Suprapubic skin (tissue), 4 donors: ENCODE measurements at regions not wholly inside any gene's neighbourhood (a gene's known extent, or its start where the extent isn't known, plus 50 kb on each side); places are given as distances from the start of the nearest gene placed in this dataset.

ENCODE experiments used
- DNase-seq, 2 donors: peaks; one replicate each; pipeline ENCODE4 v3.0.0-alpha.2; 2019; ENCODE audit warnings: low spot score in 2 of 2
- H3K27ac ChIP-seq: fragments of 200-600 bp; sonication (generic); one replicate; pipeline ENCODE4 v1.5.1; 2019
- H3K27me3 ChIP-seq: fragments of 200-600 bp; sonication (generic); one replicate; pipeline ENCODE4 v1.5.1; 2019
- H3K36me3 ChIP-seq: fragments of 200-600 bp; sonication (generic); one replicate; pipeline ENCODE4 v1.5.1; 2019
- H3K4me1 ChIP-seq: fragments of 200-600 bp; sonication (generic); one replicate; pipeline ENCODE4 v1.5.1; 2019
- H3K4me3 ChIP-seq: fragments of 200-600 bp; sonication (generic); one replicate; pipeline ENCODE4 v1.5.1; 2019; ENCODE audit warnings: mild to moderate bottlenecking
- H3K9me3 ChIP-seq: fragments of 200-600 bp; sonication (generic); one replicate; pipeline ENCODE4 v1.5.1; 2019
- CTCF ChIP-seq, 2 donors: fragments of 200-600 bp in 1 of 2; fragments of 450-650 bp in 1 of 2; sonication (generic) in 1 of 2; IDR thresholded peaks; one replicate each; pipeline ENCODE4 v1.5.1; 2016 to 2019; ENCODE audit warnings: antibody characterized with exemption in 2 of 2, mild to moderate bottlenecking in 1 of 2, moderate library complexity in 1 of 2
- EP300 ChIP-seq: sonication (generic); formaldehyde crosslinking; IDR thresholded peaks from one replicate; pipeline ENCODE4 v1.6.1; 2017; ENCODE audit warnings: antibody characterized with exemption
- POLR2A ChIP-seq, 2 donors: fragments of 450-650 bp; IDR thresholded peaks; one replicate each; pipeline ENCODE4 v1.6.1; 2017; ENCODE audit warnings: antibody characterized with exemption in 2 of 2, mild to moderate bottlenecking in 2 of 2, moderate library complexity in 2 of 2
- POLR2AphosphoS5 ChIP-seq, 3 donors: sonication (generic); formaldehyde crosslinking; IDR thresholded peaks; one replicate each; pipeline ENCODE4 v1.6.1; 2017; ENCODE audit warnings: antibody characterized with exemption in 3 of 3
- WGBS: methylation state at CpG from one replicate; pipeline ENCODE4 v1.1.5; 2018; 5-methylcytosine and 5-hydroxymethylcytosine counted together

GRCh38 chr12:115357681-115358080 lies 673.7 kb upstream of the TBX3 start:
- no peak for TF ChIP-seq POLR2AphosphoS5 (IDR thresholded peaks at IDR 0.05)
- TF ChIP-seq POLR2A (IDR thresholded peaks at IDR 0.05) = no peak
- no peak for TF ChIP-seq EP300
- TF ChIP-seq CTCF (IDR thresholded peaks at IDR 0.05) = no peak
- Histone ChIP-seq H3K4me1 (peaks cover 15% of the 10 kb centered on the region), H3K9me3 (no peaks in the 10 kb centered on the region), H3K27me3 (no peaks in the 10 kb centered on the region), H3K27ac (no peak overlapping the region), H3K36me3 (no peaks in the 10 kb centered on the region), H3K4me3 (no peak overlapping the region)
- DNase-seq = no peak
- 92% methylated on average over 12 of the region's 12 CpGs for WGBS

- H3K4me1 ChIP-seq = peaks cover 29% of the 10 kb centered on the region
- 90% methylated on average over 2 of the region's 2 CpGs for WGBS
- no peak overlapping the region for H3K4me3 ChIP-seq
- H3K9me3 ChIP-seq = no peaks in the 10 kb centered on the region
- no peak overlapping the region for H3K27ac ChIP-seq
- no peak for DNase-seq
- H3K36me3 ChIP-seq = no peaks in the 10 kb centered on the region
- H3K27me3 ChIP-seq = no peaks in the 10 kb centered on the region
- TF ChIP-seq POLR2AphosphoS5 (IDR thresholded peaks at IDR 0.05) = no peak
- TF ChIP-seq EP300 = no peak
- TF ChIP-seq POLR2A (IDR thresholded peaks at IDR 0.05) = no peak
- no peak for TF ChIP-seq CTCF (IDR thresholded peaks at IDR 0.05)
These were observed 671.3 kb upstream of the TBX3 start for GRCh38 chr12:115355301-115355700.

- DNase-seq = peak; percentile 83 to 88
These were observed 670.3 kb upstream of the TBX3 start for GRCh38 chr12:115354007-115354890.

DNA sequence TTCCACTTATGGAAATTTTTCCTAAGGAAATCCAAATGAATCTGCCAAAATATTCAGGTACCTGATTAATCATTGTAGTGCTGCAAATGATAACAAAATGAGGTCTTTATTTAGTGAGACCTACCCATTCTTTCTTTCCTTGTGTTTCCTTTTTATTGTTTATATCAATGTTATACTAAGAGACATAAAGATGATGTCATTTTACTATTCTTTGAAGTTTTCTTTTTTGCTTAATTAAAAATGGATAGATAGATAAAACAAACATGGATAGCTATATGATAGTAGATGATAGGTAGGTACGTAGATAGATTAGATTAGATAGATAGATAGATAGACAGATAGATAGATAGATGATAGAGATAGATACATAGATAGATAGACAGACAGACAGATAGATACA lies 669.5 kb upstream of the TBX3 start:
- Histone ChIP-seq H3K36me3 (no peaks in the 10 kb centered on the region), H3K27me3 (no peaks in the 10 kb centered on the region), H3K4me3 (no peak overlapping the region), H3K4me1 (peaks cover 29% of the 10 kb centered on the region), H3K27ac (peak overlapping the region; percentile 87), H3K9me3 (no peaks in the 10 kb centered on the region)
- 76% methylated on average over 1 of the region's 1 CpG for WGBS
- TF ChIP-seq POLR2A (IDR thresholded peaks at IDR 0.05) (no peak), POLR2AphosphoS5 (IDR thresholded peaks at IDR 0.05) (no peak), EP300 (no peak), CTCF (IDR thresholded peaks at IDR 0.05) (no peak)
- DNase-seq = no peak

More at GRCh38 chr12:115354007-115354890, 670.3 kb upstream of the TBX3 start:
- Histone ChIP-seq H3K36me3 (no peaks in the 10 kb centered on the region), H3K27me3 (no peaks in the 10 kb centered on the region), H3K4me3 (peak overlapping the region; percentile 43), H3K4me1 (peaks cover 29% of the 10 kb centered on the region), H3K27ac (peak overlapping the region; percentile 87), H3K9me3 (no peaks in the 10 kb centered on the region)
- TF ChIP-seq POLR2A (IDR thresholded peaks at IDR 0.05) = peak in 1 of 2 donors; percentile 32
- no peak for TF ChIP-seq EP300
- TF ChIP-seq POLR2AphosphoS5 (IDR thresholded peaks at IDR 0.05) = peak in 2 of 3 donors; percentile 50 to 72
- TF ChIP-seq CTCF (IDR thresholded peaks at IDR 0.05) = no peak
- WGBS = 27% methylated on average over 6 of the region's 6 CpGs

DNA sequence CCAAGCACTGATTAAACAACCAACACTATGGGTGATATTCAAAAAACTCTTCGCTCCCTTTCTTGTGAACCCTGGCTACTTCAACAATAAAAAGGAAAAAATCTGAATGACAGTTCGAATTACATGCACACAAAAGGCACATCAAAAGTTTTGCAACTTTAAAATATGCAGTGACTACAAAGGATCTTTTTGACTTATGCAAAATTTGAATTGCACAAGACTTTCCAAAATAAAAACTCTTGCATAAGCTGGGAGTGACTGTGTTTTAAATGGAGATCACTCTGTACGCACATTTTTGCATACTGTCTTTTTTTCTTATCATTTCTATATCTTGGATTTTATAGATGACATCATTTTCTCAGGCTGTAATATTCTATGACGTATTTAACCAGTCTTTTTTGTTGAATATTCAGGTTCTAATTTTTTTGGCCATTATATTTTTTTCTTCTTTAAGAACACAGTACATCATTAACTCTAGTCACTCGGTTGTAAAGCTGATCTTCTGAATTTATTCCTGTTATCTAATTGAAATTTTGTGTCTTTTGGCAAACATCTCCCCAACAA lies 667.6 kb upstream of the TBX3 start:
- Histone ChIP-seq H3K36me3 (no peaks in the 10 kb centered on the region), H3K9me3 (no peaks in the 10 kb centered on the region), H3K27ac (no peak overlapping the region), H3K4me1 (peaks cover 29% of the 10 kb centered on the region), H3K4me3 (no peak overlapping the region), H3K27me3 (no peaks in the 10 kb centered on the region)
- no peak for DNase-seq
- WGBS = 37% methylated on average over 5 of the region's 5 CpGs
- no peak for TF ChIP-seq EP300
- no peak for TF ChIP-seq CTCF (IDR thresholded peaks at IDR 0.05)
- no peak for TF ChIP-seq POLR2A (IDR thresholded peaks at IDR 0.05)
- peak in 2 of 3 donors; percentile 43 to 60 for TF ChIP-seq POLR2AphosphoS5 (IDR thresholded peaks at IDR 0.05)
